DOHH2 (cell line): ENCODE measurements at regions not wholly inside any gene's neighbourhood (a gene's known extent, or its start where the extent isn't known, plus 50 kb on each side); places are given as distances from the start of the nearest gene placed in this dataset.

Source experiments
- H3F3A ChIP-seq: fragments of 200-600 bp; sonication (generic), shearing (Covaris generic); 2 replicates; pipeline ENCODE4 v1.6.0; 2016; ENCODE audit warnings: antibody characterized with exemption, mild to moderate bottlenecking; ENCODE audit not compliant: control insufficient read depth, insufficient read depth
- H3K27ac ChIP-seq: fragments of 200-600 bp; sonication (generic); 2 replicates; pipeline ENCODE4 v1.5.1; 2014; ENCODE audit warnings: low read depth, mild to moderate bottlenecking, low read length, moderate library complexity
- H3K27me3 ChIP-seq: fragments of 200-600 bp; sonication (generic); 2 replicates; pipeline ENCODE4 v1.6.1; 2014; ENCODE audit warnings: mild to moderate bottlenecking, low read length, mixed read lengths; ENCODE audit not compliant: control insufficient read depth
- H3K36me3 ChIP-seq: fragments of 200-600 bp; sonication (generic); 2 replicates; pipeline ENCODE4 v1.6.1; 2014; ENCODE audit warnings: mild to moderate bottlenecking, low read length, moderate library complexity, mixed read lengths; ENCODE audit not compliant: control insufficient read depth
- H3K4me1 ChIP-seq: fragments of 200-600 bp; sonication (generic); 2 replicates; pipeline ENCODE4 v1.6.1; 2014; ENCODE audit warnings: mild to moderate bottlenecking, low read length, mixed read lengths; ENCODE audit not compliant: control insufficient read depth
- H3K4me2 ChIP-seq: fragments of 200-600 bp; sonication (generic); 2 replicates; pipeline ENCODE4 v1.6.0; 2014; ENCODE audit warnings: mild to moderate bottlenecking, low read length, moderate library complexity
- H3K4me3 ChIP-seq: fragments of 200-600 bp; sonication (generic); 2 replicates; pipeline ENCODE4 v1.5.1; 2014; ENCODE audit warnings: mild to moderate bottlenecking, low read length, mixed read lengths
- H3K79me2 ChIP-seq: fragments of 200-600 bp; sonication (generic); 2 replicates; pipeline ENCODE4 v1.6.1; 2014; ENCODE audit warnings: mild to moderate bottlenecking, low read length, mixed read lengths; ENCODE audit not compliant: control insufficient read depth
- H3K9me2 ChIP-seq: fragments of 200-600 bp; sonication (generic); replicated peaks from 2 replicates; pipeline ENCODE4 v1.6.1; 2014; ENCODE audit warnings: mild to moderate bottlenecking, low read length, mixed read lengths; ENCODE audit not compliant: control insufficient read depth
- H3K9me3 ChIP-seq: fragments of 200-600 bp; sonication (generic); 2 replicates; pipeline ENCODE4 v1.6.1; 2014; ENCODE audit warnings: antibody characterized with exemption, low read length, mixed read lengths; ENCODE audit not compliant: control insufficient read depth, insufficient read depth
- H4K20me1 ChIP-seq: fragments of 200-600 bp; sonication (generic); 2 replicates; pipeline ENCODE4 v1.6.0; 2014; ENCODE audit warnings: low read depth, mild to moderate bottlenecking, antibody characterized with exemption, low read length, moderate library complexity; ENCODE audit not compliant: control insufficient read depth, insufficient read depth
- EZH2phosphoT487 ChIP-seq: fragments of 200-600 bp; sonication (generic); IDR thresholded peaks from 2 replicates; pipeline ENCODE4 v1.6.1; 2017; ENCODE audit warnings: borderline replicate concordance, mild to moderate bottlenecking, antibody characterized with exemption, low read length, moderate library complexity, mixed read lengths
- TF ChIP-seq, protein P1 (sequence below): fragments of 200-600 bp; sonication (generic); IDR thresholded peaks from one replicate; pipeline ENCODE4 v1.5.1; 2014; ENCODE audit warnings: antibody characterized with exemption, mild to moderate bottlenecking, low read depth, low read length; ENCODE audit not compliant: poor library complexity, severe bottlenecking

DNA sequence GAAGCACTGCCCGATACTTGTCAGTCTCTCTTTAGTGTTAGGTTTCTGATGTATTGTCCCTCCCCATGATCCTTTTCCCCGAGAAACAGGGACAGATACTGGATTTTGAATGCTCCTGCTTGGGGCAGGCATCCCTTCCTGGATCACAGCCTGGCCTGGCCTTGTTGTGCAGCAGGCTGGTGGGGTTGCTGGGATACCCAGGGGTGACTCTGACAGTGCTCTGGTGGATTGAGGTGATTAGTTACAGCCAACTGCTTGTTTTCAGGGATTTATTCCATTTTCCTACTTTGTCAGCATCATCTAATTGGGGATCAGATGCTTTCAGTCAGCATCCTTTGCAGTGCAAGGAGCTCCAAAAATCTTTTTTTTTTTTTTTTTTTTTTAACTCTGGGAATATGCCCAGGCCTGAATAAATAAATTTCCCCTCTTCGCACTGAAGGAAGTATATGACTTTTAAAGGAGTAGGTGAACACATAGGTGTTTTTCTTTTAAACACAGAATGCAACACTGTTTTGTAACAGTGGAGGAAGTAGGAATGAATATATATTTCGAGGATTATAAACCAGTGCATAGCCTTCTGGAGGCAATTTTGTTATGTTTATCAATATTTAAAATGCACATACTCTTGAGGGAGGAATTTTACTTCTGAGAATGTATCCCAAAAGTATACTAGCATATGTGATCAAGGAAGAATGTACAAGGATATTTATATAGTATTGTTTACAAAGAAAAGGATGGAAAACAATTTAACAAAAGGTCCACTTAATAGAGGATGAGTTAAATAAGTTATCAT, 127.3 kb upstream of the ELL2 start:
- Histone ChIP-seq H3K4me2 (no peak overlapping the region), H3K4me1 (no peaks in the 10 kb centered on the region), H3K4me3 (no peak overlapping the region), H3F3A (no peaks in the 10 kb centered on the region), H3K79me2 (no peaks in the 10 kb centered on the region), H3K9me2 (no peaks in the 10 kb centered on the region), H3K27me3 (peaks cover 3% of the 10 kb centered on the region; the same call in 1 of the 2 replicates), H3K9me3 (no peaks in the 10 kb centered on the region), H4K20me1 (no peaks in the 10 kb centered on the region), H3K36me3 (no peaks in the 10 kb centered on the region), H3K27ac (no peak overlapping the region)
- no peak for TF ChIP-seq EZH2phosphoT487
- TF ChIP-seq, protein P1, sequence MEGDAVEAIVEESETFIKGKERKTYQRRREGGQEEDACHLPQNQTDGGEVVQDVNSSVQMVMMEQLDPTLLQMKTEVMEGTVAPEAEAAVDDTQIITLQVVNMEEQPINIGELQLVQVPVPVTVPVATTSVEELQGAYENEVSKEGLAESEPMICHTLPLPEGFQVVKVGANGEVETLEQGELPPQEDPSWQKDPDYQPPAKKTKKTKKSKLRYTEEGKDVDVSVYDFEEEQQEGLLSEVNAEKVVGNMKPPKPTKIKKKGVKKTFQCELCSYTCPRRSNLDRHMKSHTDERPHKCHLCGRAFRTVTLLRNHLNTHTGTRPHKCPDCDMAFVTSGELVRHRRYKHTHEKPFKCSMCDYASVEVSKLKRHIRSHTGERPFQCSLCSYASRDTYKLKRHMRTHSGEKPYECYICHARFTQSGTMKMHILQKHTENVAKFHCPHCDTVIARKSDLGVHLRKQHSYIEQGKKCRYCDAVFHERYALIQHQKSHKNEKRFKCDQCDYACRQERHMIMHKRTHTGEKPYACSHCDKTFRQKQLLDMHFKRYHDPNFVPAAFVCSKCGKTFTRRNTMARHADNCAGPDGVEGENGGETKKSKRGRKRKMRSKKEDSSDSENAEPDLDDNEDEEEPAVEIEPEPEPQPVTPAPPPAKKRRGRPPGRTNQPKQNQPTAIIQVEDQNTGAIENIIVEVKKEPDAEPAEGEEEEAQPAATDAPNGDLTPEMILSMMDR, result no peak

DNA sequence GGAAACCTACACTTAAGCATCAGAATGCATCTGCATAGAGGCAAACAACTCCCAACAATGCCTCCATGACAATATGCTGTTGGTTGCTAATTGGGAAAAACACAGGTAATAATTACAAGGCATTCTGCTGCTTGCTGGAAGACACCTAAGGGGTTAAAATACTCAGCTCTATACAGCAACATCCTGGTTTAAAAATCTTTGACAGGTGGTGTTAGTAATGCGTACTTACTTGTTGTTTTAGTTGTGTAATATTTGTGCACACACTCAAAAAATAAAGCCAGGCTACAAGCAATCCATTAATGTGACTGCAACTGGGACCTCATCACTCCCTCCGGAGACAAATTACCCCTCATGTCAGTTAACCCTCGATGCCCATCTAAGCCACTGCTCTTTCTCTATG, 126.3 kb upstream of the ELL2 start:
- no peaks in the 10 kb centered on the region for H4K20me1 ChIP-seq
- no peaks in the 10 kb centered on the region for H3K9me2 ChIP-seq
- no peak overlapping the region for H3K27ac ChIP-seq
- peaks cover 6% of the 10 kb centered on the region; the same call in 1 of the 2 replicates for H3K27me3 ChIP-seq
- H3K4me1 ChIP-seq, result no peaks in the 10 kb centered on the region
- H3F3A ChIP-seq, result no peaks in the 10 kb centered on the region
- H3K9me3 ChIP-seq, result no peaks in the 10 kb centered on the region
- TF ChIP-seq EZH2phosphoT487, result no peak
- TF ChIP-seq, protein P1, result no peak
- no peak overlapping the region for H3K4me3 ChIP-seq
- H3K4me2 ChIP-seq, result no peak overlapping the region
- no peaks in the 10 kb centered on the region for H3K79me2 ChIP-seq
- no peaks in the 10 kb centered on the region for H3K36me3 ChIP-seq

DNA sequence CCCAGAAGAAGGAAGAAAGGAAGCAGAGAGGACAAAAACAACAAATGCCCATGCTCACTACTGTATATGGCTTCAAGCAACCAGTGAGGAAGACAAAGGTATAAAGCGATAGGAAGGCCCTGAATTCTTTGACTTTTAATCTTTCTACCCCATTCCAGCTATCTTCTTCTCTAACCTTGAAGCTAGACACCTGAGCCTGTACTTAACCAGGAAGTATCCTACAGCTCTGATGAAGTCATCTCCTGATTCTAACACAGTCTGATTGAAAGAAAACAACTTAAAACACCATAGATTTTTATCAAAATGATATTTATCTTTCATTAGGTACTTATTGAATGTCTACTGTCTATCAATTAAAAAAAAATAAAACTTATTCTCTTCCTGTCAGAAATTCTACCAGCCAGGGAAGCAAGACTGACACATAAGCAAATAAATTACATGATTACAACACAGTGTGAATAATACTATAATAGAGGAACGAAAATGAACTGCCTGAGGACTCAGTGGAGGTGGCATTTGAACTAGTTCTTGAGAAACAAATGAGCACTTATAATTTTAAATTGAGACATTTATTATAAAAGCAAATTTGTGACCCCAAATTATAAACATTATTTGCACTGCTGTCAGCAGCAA, 123.3 kb upstream of the ELL2 start:
- no peaks in the 10 kb centered on the region for H3K9me3 ChIP-seq
- TF ChIP-seq EZH2phosphoT487, result no peak
- TF ChIP-seq, protein P1, result no peak
- no peaks in the 10 kb centered on the region for H3K36me3 ChIP-seq
- H4K20me1 ChIP-seq, result no peaks in the 10 kb centered on the region
- no peak overlapping the region for H3K27ac ChIP-seq
- H3F3A ChIP-seq, result no peaks in the 10 kb centered on the region
- H3K27me3 ChIP-seq, result peaks cover 11% of the 10 kb centered on the region
- no peaks in the 10 kb centered on the region for H3K9me2 ChIP-seq
- H3K4me1 ChIP-seq, result no peaks in the 10 kb centered on the region
- H3K4me2 ChIP-seq, result no peak overlapping the region
- H3K4me3 ChIP-seq, result no peak overlapping the region
- H3K79me2 ChIP-seq, result no peaks in the 10 kb centered on the region
